ENCODE measurements at regions not wholly inside any gene's neighbourhood (a gene's known extent, or its start where the extent isn't known, plus 50 kb on each side); places are given as distances from the start of the nearest gene placed in this dataset.

- no peak for DNase-seq (ENCODE audit: low spot score)
Measured at GRCh38 chr17:65444049-65444448, 117.4 kb downstream of the AXIN2 start.

GRCh38 chr17:65442691-65443090 is 118.8 kb downstream of the AXIN2 start:
- no peak for DNase-seq (ENCODE audit: low spot score)

GRCh38 chr17:65442250-65442649 is 119.2 kb downstream of the AXIN2 start:
- no peak for DNase-seq (ENCODE audit: low spot score)

- no peak for DNase-seq (ENCODE audit: low spot score)
Measured at GRCh38 chr17:65441053-65441605, 120.3 kb downstream of the AXIN2 start.

GRCh38 chr17:65438708-65439294 is 122.6 kb downstream of the AXIN2 start:
- DNase-seq (ENCODE audit: low spot score) = no peak

- no peak for DNase-seq (ENCODE audit: low spot score)
Measured at GRCh38 chr17:65438173-65438572, 123.3 kb downstream of the AXIN2 start.

GRCh38 chr17:65436871-65437270 is 124.6 kb downstream of the AXIN2 start:
- DNase-seq (ENCODE audit: low spot score) = no peak

- no peak for DNase-seq (ENCODE audit: low spot score)
Measured at GRCh38 chr17:65434878-65435277, 126.6 kb downstream of the AXIN2 start.

- DNase-seq (ENCODE audit: low spot score) = no peak
Measured at GRCh38 chr17:65434251-65434650, 127.2 kb downstream of the AXIN2 start.

- no peak for DNase-seq (ENCODE audit: low spot score)
Measured at GRCh38 chr17:65433592-65433991, 127.9 kb downstream of the AXIN2 start.

- DNase-seq (ENCODE audit: low spot score) = no peak
Measured at GRCh38 chr17:65433157-65433556, 128.3 kb downstream of the AXIN2 start.

GRCh38 chr17:65431116-65431515 is 130.3 kb downstream of the AXIN2 start:
- no peak for DNase-seq (ENCODE audit: low spot score)

GRCh38 chr17:65430209-65430833 is 131.1 kb downstream of the AXIN2 start:
- no peak for DNase-seq (ENCODE audit: low spot score)

GRCh38 chr17:65423346-65424140 is 137.9 kb downstream of the AXIN2 start:
- no peak for DNase-seq (ENCODE audit: low spot score)

GRCh38 chr17:65418622-65419021 is 142.8 kb downstream of the AXIN2 start:
- no peak for DNase-seq (ENCODE audit: low spot score)

- no peak for DNase-seq (ENCODE audit: low spot score)
Measured at GRCh38 chr17:65417406-65418221, 143.8 kb downstream of the AXIN2 start.

- no peak for DNase-seq (ENCODE audit: low spot score)
Measured at GRCh38 chr17:65415991-65416390, 145.5 kb downstream of the AXIN2 start.

GRCh38 chr17:65413390-65413789 is 148.1 kb downstream of the AXIN2 start:
- DNase-seq (ENCODE audit: low spot score) = no peak

- DNase-seq (ENCODE audit: low spot score) = no peak
Measured at GRCh38 chr17:65409381-65409780, 152.1 kb downstream of the AXIN2 start.

GRCh38 chr17:65408050-65408449 is 153.4 kb downstream of the AXIN2 start:
- no peak for DNase-seq (ENCODE audit: low spot score)

GRCh38 chr17:65407017-65407416 is 154.4 kb downstream of the AXIN2 start:
- no peak for DNase-seq (ENCODE audit: low spot score)

GRCh38 chr17:65406552-65406951 is 154.9 kb downstream of the AXIN2 start:
- no peak for DNase-seq (ENCODE audit: low spot score)
